MM.1S (cell line): ENCODE measurements at regions not wholly inside any gene's neighbourhood (a gene's known extent, or its start where the extent isn't known, plus 50 kb on each side); places are given as distances from the start of the nearest gene placed in this dataset.

ENCODE experiments used
- DNase-seq: peaks from one replicate; pipeline ENCODE4 v3.0.0-alpha.2; 2015
- H2AFZ ChIP-seq: fragments of 300-600 bp; sonication (generic); 2 replicates; pipeline ENCODE4 v1.6.0; 2016; ENCODE audit warnings: antibody characterized with exemption, low read length
- H3F3A ChIP-seq: fragments of 300-600 bp; sonication (generic); 2 replicates; pipeline ENCODE4 v1.6.1; 2016; ENCODE audit warnings: mild to moderate bottlenecking, antibody characterized with exemption, low read length, moderate library complexity, mixed read lengths; ENCODE audit not compliant: insufficient read depth
- H3K27ac ChIP-seq: fragments of 300-600 bp; sonication (generic); 2 replicates; pipeline ENCODE4 v1.5.1; 2016; ENCODE audit warnings: mild to moderate bottlenecking, low read length
- H3K27me3 ChIP-seq: fragments of 300-600 bp; sonication (generic); replicated peaks from 2 replicates; pipeline ENCODE4 v1.6.0; 2016; ENCODE audit warnings: low read length; ENCODE audit not compliant: insufficient read depth
- H3K36me3 ChIP-seq: fragments of 300-600 bp; sonication (generic); replicated peaks from 2 replicates; pipeline ENCODE4 v1.6.1; 2016; ENCODE audit warnings: mild to moderate bottlenecking, low read length, mixed read lengths; ENCODE audit not compliant: insufficient read depth
- H3K4me1 ChIP-seq: fragments of 300-600 bp; sonication (generic); 2 replicates; pipeline ENCODE4 v1.6.1; 2016; ENCODE audit warnings: low read length, mixed read lengths
- H3K4me2 ChIP-seq: fragments of 300-600 bp; sonication (generic); 2 replicates; pipeline ENCODE4 v1.6.0; 2016; ENCODE audit warnings: low read depth, low read length
- H3K4me3 ChIP-seq: fragments of 300-600 bp; sonication (generic); 2 replicates; pipeline ENCODE4 v1.5.1; 2016; ENCODE audit warnings: low read length, mixed read lengths
- H3K79me2 ChIP-seq: fragments of 300-600 bp; sonication (generic); 2 replicates; pipeline ENCODE4 v1.6.1; 2016; ENCODE audit warnings: mixed run types, low read length, mixed read lengths
- H3K9ac ChIP-seq: fragments of 300-600 bp; sonication (generic); 2 replicates; pipeline ENCODE4 v1.6.1; 2016; ENCODE audit warnings: low read length, mixed read lengths
- H3K9me2 ChIP-seq: fragments of 300-600 bp; sonication (generic); replicated peaks from 2 replicates; pipeline ENCODE4 v1.6.1; 2016; ENCODE audit warnings: mild to moderate bottlenecking, low read length, mixed read lengths; ENCODE audit not compliant: insufficient read depth
- H3K9me3 ChIP-seq: fragments of 300-600 bp; sonication (generic); replicated peaks from 2 replicates; pipeline ENCODE4 v1.6.1; 2016; ENCODE audit warnings: mild to moderate bottlenecking, low read length, mixed read lengths; ENCODE audit not compliant: insufficient read depth
- H4K20me1 ChIP-seq: fragments of 300-600 bp; sonication (generic); 2 replicates; pipeline ENCODE4 v1.6.1; 2016; ENCODE audit warnings: mild to moderate bottlenecking, low read length, moderate library complexity, mixed read lengths; ENCODE audit not compliant: insufficient read depth
- CTCF ChIP-seq: fragments of 300-600 bp; sonication (generic); IDR thresholded peaks from 2 replicates; pipeline ENCODE4 v1.5.1; 2016; ENCODE audit warnings: antibody characterized with exemption, low read length, mixed read lengths
- EZH2 ChIP-seq: fragments of 300-600 bp; sonication (generic); optimal IDR thresholded peaks from 2 replicates; pipeline ENCODE3; 2017; ENCODE audit warnings: low read depth, mild to moderate bottlenecking, antibody characterized with exemption, low read length, mixed read lengths
- EZH2phosphoT487 ChIP-seq: fragments of 300-600 bp; sonication (generic); IDR thresholded peaks from 2 replicates; pipeline ENCODE4 v1.6.1; 2018; ENCODE audit warnings: antibody characterized with exemption, low read length

- Histone ChIP-seq H3K4me2 (no peak overlapping the region), H3K4me3 (no peak overlapping the region), H3F3A (no peaks in the 10 kb centered on the region), H3K9me2 (no peaks in the 10 kb centered on the region), H3K9ac (no peak overlapping the region), H2AFZ (no peak overlapping the region), H3K27me3 (no peaks in the 10 kb centered on the region), H3K9me3 (no peaks in the 10 kb centered on the region), H3K36me3 (no peaks in the 10 kb centered on the region), H3K4me1 (no peaks in the 10 kb centered on the region), H3K27ac (no peak overlapping the region), H4K20me1 (no peaks in the 10 kb centered on the region), H3K79me2 (no peaks in the 10 kb centered on the region)
- TF ChIP-seq CTCF (no peak), EZH2phosphoT487 (no peak), EZH2 (no peak)
- no peak for DNase-seq
Measured at GRCh38 chr10:57897611-57898010, 370.1 kb downstream of the IPMK start.

DNA sequence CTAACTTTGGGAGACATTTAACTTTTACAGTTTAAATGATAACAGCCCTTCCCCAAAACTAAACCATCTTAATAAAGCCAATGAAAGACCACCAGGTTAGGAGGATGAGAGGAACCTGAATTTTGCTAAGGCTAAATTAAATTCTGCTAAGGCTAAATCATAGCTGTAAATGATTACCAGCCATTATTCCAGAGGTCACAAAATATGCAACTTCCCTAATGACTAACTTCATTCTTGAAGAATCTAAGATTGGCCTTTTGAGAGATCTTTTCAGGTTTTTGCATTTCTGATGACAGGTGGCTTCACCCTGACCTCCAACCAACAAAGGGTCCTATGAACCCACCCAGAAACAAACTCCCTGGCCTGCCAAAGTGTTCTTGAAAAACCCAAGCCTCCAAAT lies 373.3 kb downstream of the IPMK start:
- no peaks in the 10 kb centered on the region for H3K36me3 ChIP-seq
- H3K9me3 ChIP-seq, result no peaks in the 10 kb centered on the region
- no peak overlapping the region for H3K4me3 ChIP-seq
- H3K79me2 ChIP-seq, result no peaks in the 10 kb centered on the region
- no peak overlapping the region for H2AFZ ChIP-seq
- no peak overlapping the region for H3K27ac ChIP-seq
- H3K9ac ChIP-seq, result no peak overlapping the region
- no peaks in the 10 kb centered on the region for H3K9me2 ChIP-seq
- DNase-seq, result no peak
- no peaks in the 10 kb centered on the region for H3K27me3 ChIP-seq
- no peaks in the 10 kb centered on the region for H3F3A ChIP-seq
- no peak for TF ChIP-seq EZH2
- TF ChIP-seq EZH2phosphoT487, result no peak
- no peak for TF ChIP-seq CTCF
- H3K4me2 ChIP-seq, result no peak overlapping the region
- no peaks in the 10 kb centered on the region for H4K20me1 ChIP-seq
- H3K4me1 ChIP-seq, result peaks cover 6% of the 10 kb centered on the region; the same call in 1 of the 2 replicates

DNA sequence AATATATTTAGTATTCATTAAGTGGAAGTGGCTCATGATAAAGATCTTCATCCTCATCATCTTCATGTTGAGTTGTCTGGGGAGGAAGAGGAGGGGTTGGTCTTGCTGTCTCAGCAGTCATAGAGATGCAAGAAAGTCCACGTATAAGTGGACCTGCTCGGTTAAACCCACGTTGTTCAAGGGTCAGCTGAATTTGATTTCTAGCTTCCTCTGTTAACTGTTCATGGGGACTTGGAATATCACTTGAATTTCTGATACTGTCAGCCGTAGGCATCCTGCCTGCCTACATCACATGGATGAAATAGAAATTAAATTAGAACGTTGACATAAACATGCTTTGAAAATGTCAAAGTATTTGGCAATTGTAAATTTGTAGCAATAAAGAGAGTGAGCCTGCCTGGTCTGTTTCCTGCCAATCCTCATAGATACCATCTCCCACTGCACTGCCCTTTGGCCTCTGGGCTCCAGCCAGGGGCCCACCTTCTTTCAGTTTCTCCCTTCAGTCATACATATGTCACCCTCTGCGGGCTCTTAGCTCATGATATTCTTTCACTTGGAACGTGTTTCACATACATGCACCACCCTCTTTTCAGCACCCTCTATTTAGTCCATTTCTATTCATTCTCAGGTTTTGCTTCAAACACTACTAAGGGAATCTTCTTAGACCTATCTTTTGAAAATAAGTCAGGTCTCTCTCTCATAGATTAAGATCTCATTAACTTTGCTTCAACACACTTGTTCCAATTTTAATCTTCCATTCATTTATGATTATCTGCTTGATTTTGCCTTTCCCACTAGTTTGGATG lies 376.3 kb downstream of the IPMK start:
- Histone ChIP-seq H3K9me2 (no peaks in the 10 kb centered on the region), H3K27me3 (no peaks in the 10 kb centered on the region), H3K4me3 (no peak overlapping the region), H3K4me2 (no peak overlapping the region), H3K9me3 (no peaks in the 10 kb centered on the region), H3K27ac (no peak overlapping the region), H3K79me2 (no peaks in the 10 kb centered on the region), H3K36me3 (no peaks in the 10 kb centered on the region), H3F3A (no peaks in the 10 kb centered on the region), H3K4me1 (peaks cover 6% of the 10 kb centered on the region; the same call in 1 of the 2 replicates), H3K9ac (no peak overlapping the region), H2AFZ (no peak overlapping the region), H4K20me1 (no peaks in the 10 kb centered on the region)
- no peak for DNase-seq
- no peak for TF ChIP-seq EZH2
- TF ChIP-seq EZH2phosphoT487, result no peak
- TF ChIP-seq CTCF, result no peak
